Brain microvascular endothelial cell (primary cell): ENCODE measurements at regions not wholly inside any gene's neighbourhood (a gene's known extent, or its start where the extent isn't known, plus 50 kb on each side); places are given as distances from the start of the nearest gene placed in this dataset.

ENCODE experiments used
- DNase-seq: peaks from one replicate; pipeline ENCODE4 v3.0.0-alpha.2; 2020
- H3K27ac ChIP-seq: fragments of 250-450 bp; sonication (Bioruptor Pico); 2 replicates; pipeline ENCODE4 v1.5.1; 2020; ENCODE audit warnings: mild to moderate bottlenecking, moderate library complexity
- H3K27me3 ChIP-seq: fragments of 250-450 bp; sonication (Bioruptor Pico); replicated peaks from 2 replicates; pipeline ENCODE4 v1.5.1; 2020; ENCODE audit warnings: mild to moderate bottlenecking
- H3K36me3 ChIP-seq: fragments of 250-450 bp; sonication (Bioruptor Pico); replicated peaks from 2 replicates; pipeline ENCODE4 v1.5.1; 2020; ENCODE audit warnings: mild to moderate bottlenecking
- H3K4me3 ChIP-seq: 2 replicates; pipeline ENCODE4 v1.5.1; 2011; ENCODE audit warnings: low read depth, mild to moderate bottlenecking, control low read depth, low read length, moderate library complexity
- CTCF ChIP-seq: IDR thresholded peaks from 2 replicates; pipeline ENCODE4 v1.5.1; 2011; ENCODE audit warnings: low read depth, mild to moderate bottlenecking, moderate library complexity, low read length, control low read depth, inconsistent platforms; ENCODE audit errors: missing control alignments
- in situ Hi-C: cut with HindIII; loops from 2 replicates; pipeline ENCODE4 v1.10.0; 2017; ENCODE audit warnings: low sequenced_read_pairs, low pct_ligation_motif_present

DNA sequence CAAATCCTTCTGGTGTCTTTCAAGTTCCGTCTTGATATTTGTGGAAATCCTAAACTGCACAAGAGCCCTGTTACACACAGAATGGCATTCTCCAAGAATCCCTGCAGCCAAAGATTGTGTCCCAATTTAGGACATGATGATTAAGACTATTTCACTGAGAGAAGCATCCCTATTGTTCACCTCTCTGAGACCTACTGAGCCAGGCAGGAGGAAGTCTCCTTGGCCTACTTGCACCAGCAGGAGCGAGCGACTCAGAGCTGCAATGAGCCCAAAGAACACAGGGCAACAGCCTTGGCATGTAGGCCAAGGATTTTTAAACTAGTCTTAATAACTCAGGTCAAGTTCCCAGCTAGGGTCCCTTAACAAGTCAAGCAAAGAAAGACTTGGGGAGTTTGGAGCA lies 79.4 kb upstream of the RUNX1 start:
- Histone ChIP-seq H3K27ac (no peak overlapping the region), H3K27me3 (no peaks in the 10 kb centered on the region), H3K36me3 (no peaks in the 10 kb centered on the region), H3K4me3 (no peak overlapping the region)
- no peak for TF ChIP-seq CTCF
- no peak for DNase-seq
- in situ Hi-C loops: no loop called here

GRCh38 chr21:35127851-35128250 lies 78.7 kb upstream of the RUNX1 start:
- H3K27ac ChIP-seq: no peak overlapping the region
- no peak for DNase-seq
- no peak for TF ChIP-seq CTCF
- in situ Hi-C loops: no loop called here
- H3K36me3 ChIP-seq: no peaks in the 10 kb centered on the region
- H3K27me3 ChIP-seq: no peaks in the 10 kb centered on the region
- H3K4me3 ChIP-seq: no peak overlapping the region

DNA sequence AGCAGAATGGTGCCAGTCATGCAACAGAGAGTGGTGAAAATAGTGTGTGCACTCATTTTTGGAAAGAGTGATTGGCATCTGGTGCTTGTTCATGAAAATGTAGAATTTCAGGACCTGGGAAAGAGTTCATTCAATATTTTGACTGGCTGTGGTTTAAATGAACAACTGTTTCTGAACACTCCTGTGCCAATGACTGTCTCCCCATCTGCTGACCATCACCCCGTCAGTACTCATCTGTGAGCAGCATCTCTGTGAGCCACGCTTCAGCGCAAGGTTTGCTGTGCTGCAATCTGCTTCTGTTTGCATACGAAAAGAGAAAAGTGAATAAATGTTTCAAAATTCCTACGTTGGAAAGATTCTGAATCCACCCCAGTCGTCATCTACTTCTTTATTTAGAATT lies 77.9 kb upstream of the RUNX1 start:
- no peak overlapping the region for H3K27ac ChIP-seq
- DNase-seq: no peak
- H3K27me3 ChIP-seq: no peaks in the 10 kb centered on the region
- no peak for TF ChIP-seq CTCF
- no peaks in the 10 kb centered on the region for H3K36me3 ChIP-seq
- in situ Hi-C loops: no loop called here
- no peak overlapping the region for H3K4me3 ChIP-seq

- in situ Hi-C loops: no loop called here
- no peak overlapping the region for H3K4me3 ChIP-seq
- H3K27ac ChIP-seq: no peak overlapping the region
- no peak for DNase-seq
- H3K27me3 ChIP-seq: no peaks in the 10 kb centered on the region
- TF ChIP-seq CTCF: no peak
- no peaks in the 10 kb centered on the region for H3K36me3 ChIP-seq
These were observed 71.6 kb upstream of the RUNX1 start for GRCh38 chr21:35120631-35121180.

GRCh38 chr21:35119501-35120047 lies 70.5 kb upstream of the RUNX1 start:
- H3K27ac ChIP-seq: no peak overlapping the region
- H3K4me3 ChIP-seq: no peak overlapping the region
- H3K36me3 ChIP-seq: no peaks in the 10 kb centered on the region
- no peak for TF ChIP-seq CTCF
- in situ Hi-C loops: no loop called here
- DNase-seq: no peak
- H3K27me3 ChIP-seq: no peaks in the 10 kb centered on the region

DNA sequence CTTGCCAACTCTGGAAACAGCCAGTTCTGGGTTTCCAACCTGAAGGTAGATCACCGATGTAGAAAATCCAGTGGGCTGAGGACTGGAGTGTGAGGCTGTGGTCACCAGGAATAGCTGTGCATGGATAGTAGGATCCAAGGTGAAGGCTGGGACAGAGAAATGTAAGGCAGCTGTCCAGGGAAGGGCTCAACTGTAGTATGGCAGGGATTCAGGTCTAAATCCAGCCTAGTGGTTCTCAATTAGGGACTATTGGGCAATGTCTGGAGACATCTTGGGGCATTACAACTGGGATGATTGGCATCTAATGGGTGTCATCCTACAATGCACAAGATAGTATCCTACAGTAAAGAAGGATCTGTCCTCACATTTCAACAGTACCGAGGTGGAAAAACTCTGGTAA lies 67.7 kb upstream of the RUNX1 start:
- Histone ChIP-seq H3K36me3 (no peaks in the 10 kb centered on the region), H3K27me3 (no peaks in the 10 kb centered on the region), H3K4me3 (no peak overlapping the region), H3K27ac (no peak overlapping the region)
- in situ Hi-C loops: no loop called here
- TF ChIP-seq CTCF: no peak
- DNase-seq: no peak
